Thoracic aorta (tissue), 2 donors: ENCODE measurements at regions not wholly inside any gene's neighbourhood (a gene's known extent, or its start where the extent isn't known, plus 50 kb on each side); places are given as distances from the start of the nearest gene placed in this dataset.

Experiments used
- ATAC-seq: fragments of 150-250 bp; one replicate; pipeline ENCODE4 v1.8.0; 2017; ENCODE audit warnings: low read depth; ENCODE audit not compliant: insufficient number of reproducible peaks, low FRiP score
- DNase-seq: peaks from one replicate; pipeline ENCODE4 v3.0.0-alpha.2; 2020; ENCODE audit warnings: low spot score
- H3K27ac ChIP-seq, 2 donors: fragments of 200-600 bp; sonication (generic); 1 replicate in 1 of 2; 2 replicates in 1 of 2; pipeline ENCODE4 v1.5.1; 2016; ENCODE audit warnings: mild to moderate bottlenecking in 2 of 2, moderate library complexity in 2 of 2
- H3K27me3 ChIP-seq: fragments of 200-600 bp; sonication (generic); replicated peaks from 2 replicates; pipeline ENCODE4 v1.6.0; 2016; ENCODE audit warnings: mild to moderate bottlenecking; ENCODE audit not compliant: insufficient read depth
- H3K36me3 ChIP-seq: fragments of 200-600 bp; sonication (generic); one replicate; pipeline ENCODE4 v1.5.1; 2016
- H3K4me1 ChIP-seq, 2 donors: fragments of 200-600 bp; sonication (generic); 1 replicate in 1 of 2; 2 replicates in 1 of 2; pipeline versions ENCODE4 v1.5.1 to v1.6.0; 2016; ENCODE audit warnings: low read depth in 2 of 2, mild to moderate bottlenecking in 1 of 2; ENCODE audit not compliant: control insufficient read depth in 1 of 2
- H3K4me3 ChIP-seq: fragments of 200-600 bp; sonication (generic); 2 replicates; pipeline ENCODE4 v1.5.1; 2016; ENCODE audit warnings: mild to moderate bottlenecking
- H3K9me3 ChIP-seq: fragments of 200-600 bp; sonication (generic); 2 replicates; pipeline ENCODE4 v1.5.1; 2016
- CTCF ChIP-seq: fragments of 200-600 bp; sonication (generic); IDR thresholded peaks from one replicate; pipeline ENCODE4 v1.5.1; 2019; ENCODE audit warnings: antibody characterized with exemption

GRCh38 chr9:117926031-117926658 lies 221.9 kb downstream of the TLR4 start:
- no peak for DNase-seq
- no peaks in the 10 kb centered on the region for H3K27me3 ChIP-seq
- H3K4me3 ChIP-seq, result no peak overlapping the region
- ATAC-seq, result no peak
- no peaks in the 10 kb centered on the region for H3K9me3 ChIP-seq
- H3K4me1 ChIP-seq, result no peaks in the 10 kb centered on the region
- no peaks in the 10 kb centered on the region for H3K36me3 ChIP-seq
- H3K27ac ChIP-seq, result no peak overlapping the region
- no peak for TF ChIP-seq CTCF

- no peak for TF ChIP-seq CTCF
- no peaks in the 10 kb centered on the region for H3K9me3 ChIP-seq
- H3K4me1 ChIP-seq, result no peaks in the 10 kb centered on the region
- no peak overlapping the region for H3K4me3 ChIP-seq
- no peaks in the 10 kb centered on the region for H3K27me3 ChIP-seq
- no peak overlapping the region for H3K27ac ChIP-seq
- DNase-seq (no peak), ATAC-seq (no peak)
- H3K36me3 ChIP-seq, result no peaks in the 10 kb centered on the region
These were observed 223.2 kb downstream of the TLR4 start for GRCh38 chr9:117927354-117927753.

DNA sequence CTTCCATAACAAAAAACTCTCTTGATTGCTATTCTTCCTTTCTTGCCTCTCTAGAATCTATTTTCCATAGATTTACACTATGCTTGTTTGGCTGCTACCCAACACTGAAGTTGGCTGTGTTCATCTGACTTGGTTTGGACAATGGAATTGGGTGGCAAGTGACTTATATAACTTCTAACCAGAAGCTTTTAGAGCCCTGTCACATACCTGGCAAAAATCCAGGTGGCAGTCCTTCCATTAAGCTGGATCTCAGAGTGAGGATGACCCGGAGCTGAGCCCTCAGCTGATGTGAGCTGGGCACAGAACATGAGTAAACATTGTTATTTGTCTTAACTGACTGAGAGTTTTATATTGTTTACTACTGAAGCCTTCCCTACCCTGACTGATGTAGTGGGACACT lies 225.7 kb downstream of the TLR4 start:
- H3K4me1 ChIP-seq, result no peaks in the 10 kb centered on the region
- no peak overlapping the region for H3K4me3 ChIP-seq
- H3K9me3 ChIP-seq, result no peaks in the 10 kb centered on the region
- no peak for ATAC-seq
- no peaks in the 10 kb centered on the region for H3K36me3 ChIP-seq
- DNase-seq, result no peak
- no peak overlapping the region for H3K27ac ChIP-seq
- TF ChIP-seq CTCF, result no peak
- H3K27me3 ChIP-seq, result no peaks in the 10 kb centered on the region

DNA sequence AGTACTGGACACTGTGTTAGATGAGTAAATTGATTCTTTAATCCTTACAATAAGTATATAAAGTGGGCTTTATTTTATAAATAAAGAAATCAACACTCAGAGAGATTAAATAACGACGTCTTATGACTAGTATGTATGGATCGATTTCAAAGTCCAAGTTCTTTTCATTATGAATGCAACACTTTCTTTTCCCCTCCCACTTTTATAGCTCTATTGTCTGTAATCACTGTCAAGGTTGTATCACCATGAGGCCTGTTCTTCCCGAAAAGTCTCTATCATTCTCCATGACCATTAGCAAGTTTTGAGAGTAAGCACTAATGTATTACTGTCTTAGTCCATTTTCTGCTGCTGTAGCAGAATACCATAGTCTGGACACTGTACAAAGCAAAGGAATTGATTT lies 228.4 kb downstream of the TLR4 start:
- H3K4me3 ChIP-seq, result no peak overlapping the region
- no peaks in the 10 kb centered on the region for H3K4me1 ChIP-seq
- no peak overlapping the region for H3K27ac ChIP-seq
- ATAC-seq, result no peak
- TF ChIP-seq CTCF, result no peak
- no peaks in the 10 kb centered on the region for H3K27me3 ChIP-seq
- no peaks in the 10 kb centered on the region for H3K9me3 ChIP-seq
- no peak for DNase-seq
- H3K36me3 ChIP-seq, result no peaks in the 10 kb centered on the region

DNA sequence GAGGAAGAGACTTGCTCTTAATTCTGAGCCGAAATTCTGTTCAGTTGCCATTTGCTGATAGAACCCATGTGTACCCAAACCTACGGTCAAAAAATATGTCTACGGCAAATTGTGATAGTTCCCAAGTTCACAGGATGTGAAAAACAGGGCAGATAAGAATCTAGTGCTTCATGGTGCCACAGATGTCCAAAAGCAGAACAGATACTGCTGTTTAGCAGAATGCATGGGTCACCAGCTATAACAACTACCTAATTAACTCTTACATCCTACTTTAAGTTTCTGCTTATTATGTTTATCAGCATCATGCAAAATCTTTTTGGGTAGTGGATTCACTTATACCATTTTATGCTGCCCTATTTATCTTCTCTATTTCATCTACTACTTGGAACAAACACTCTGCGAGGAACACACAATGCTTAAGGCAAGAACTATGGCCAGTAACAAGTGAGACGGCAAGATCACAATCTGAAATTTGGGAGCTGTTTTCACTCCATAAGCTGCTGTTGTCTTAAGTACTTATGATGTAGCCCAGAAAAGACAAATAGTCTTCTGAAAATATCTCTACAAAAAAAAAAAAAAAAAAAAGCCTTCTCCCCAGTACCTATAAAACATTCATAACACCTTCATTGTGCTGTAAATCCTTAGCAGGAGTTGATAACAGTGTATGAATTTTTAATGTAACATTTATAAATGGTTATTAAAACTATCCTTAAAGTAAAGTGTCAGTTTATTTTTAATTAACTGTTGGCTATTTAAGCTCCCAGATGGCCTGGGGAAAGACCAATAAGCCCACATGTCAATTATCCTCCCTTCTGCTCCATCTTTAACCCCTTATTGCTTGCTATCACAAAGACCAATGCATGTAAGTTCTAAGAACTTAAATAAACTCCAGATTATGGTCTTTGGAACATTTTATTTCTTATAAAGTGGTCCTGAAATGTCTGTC lies 232.3 kb downstream of the TLR4 start:
- H3K4me1 ChIP-seq, result no peaks in the 10 kb centered on the region
- ATAC-seq (no peak), DNase-seq (no peak)
- no peaks in the 10 kb centered on the region for H3K27me3 ChIP-seq
- no peak for TF ChIP-seq CTCF
- H3K9me3 ChIP-seq, result no peaks in the 10 kb centered on the region
- H3K27ac ChIP-seq, result no peak overlapping the region
- H3K4me3 ChIP-seq, result no peak overlapping the region
- H3K36me3 ChIP-seq, result no peaks in the 10 kb centered on the region
